CD4-positive, alpha-beta T cell treated with Interleukin-1 beta for 1 hour (primary cell): ENCODE measurements at regions not wholly inside any gene's neighbourhood (a gene's known extent, or its start where the extent isn't known, plus 50 kb on each side); places are given as distances from the start of the nearest gene placed in this dataset.

Experiments
- DNase-seq, 2 donors: peaks; one replicate each; pipeline ENCODE4 v3.0.0-alpha.2; 2020 to 2022

DNA sequence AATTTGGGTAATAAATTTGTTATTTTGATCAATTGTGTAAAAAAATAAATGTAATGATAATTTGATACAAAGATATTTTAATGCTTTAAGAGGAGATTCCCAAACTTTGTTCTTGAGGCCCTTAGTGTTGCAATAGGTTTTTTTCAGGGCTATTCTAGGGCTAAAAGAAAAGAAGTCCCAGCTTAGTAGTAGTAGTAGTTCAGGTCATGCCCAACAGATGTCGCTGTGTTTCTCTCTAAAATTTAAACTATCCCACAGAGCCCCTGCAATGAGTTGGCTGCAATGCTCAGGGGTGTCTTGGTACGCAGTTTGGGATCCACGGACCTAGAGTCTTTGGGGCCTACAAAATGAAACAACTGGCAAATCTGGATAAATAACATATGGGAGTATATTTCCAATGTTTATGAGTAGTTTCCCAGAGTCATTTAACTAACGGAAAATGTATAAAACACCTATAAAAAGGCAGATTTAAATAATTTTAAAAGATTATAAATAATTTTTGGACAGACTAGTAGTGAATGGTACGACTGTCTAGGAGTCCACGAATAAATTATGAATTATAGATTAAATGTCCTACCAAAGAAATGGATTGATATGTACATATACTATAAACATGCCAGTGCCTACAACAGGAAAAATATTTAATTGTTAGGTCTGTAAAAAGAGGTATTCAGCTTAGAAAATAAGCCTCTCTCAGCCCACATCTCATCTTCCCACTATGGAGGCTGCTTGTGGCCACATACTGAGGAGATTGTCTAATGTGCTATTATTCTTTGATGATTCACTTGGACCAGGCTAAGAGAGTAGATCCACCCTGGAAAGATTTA, 228.5 kb upstream of the PMFBP1 start:
- DNase-seq, result peak; percentile 5 to 29

DNA sequence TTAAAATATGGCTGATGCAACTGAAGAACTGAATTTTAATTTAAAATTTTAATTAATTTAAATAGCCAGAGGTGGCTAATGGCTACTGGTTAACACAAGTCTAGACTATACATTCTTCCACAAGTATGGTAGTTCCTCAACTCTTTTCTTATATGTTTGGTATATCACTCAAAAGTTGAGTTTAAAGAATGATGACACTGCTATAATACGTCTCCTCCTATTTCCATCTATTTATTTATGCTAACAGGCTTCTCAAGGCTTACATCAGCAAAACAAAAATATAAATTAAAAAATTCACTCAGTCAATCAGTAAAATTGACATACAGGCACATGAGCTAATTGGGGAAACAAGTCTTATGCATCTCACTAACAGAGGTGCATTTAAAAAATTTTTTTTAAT, 227.9 kb upstream of the PMFBP1 start:
- DNase-seq, result no peak

DNA sequence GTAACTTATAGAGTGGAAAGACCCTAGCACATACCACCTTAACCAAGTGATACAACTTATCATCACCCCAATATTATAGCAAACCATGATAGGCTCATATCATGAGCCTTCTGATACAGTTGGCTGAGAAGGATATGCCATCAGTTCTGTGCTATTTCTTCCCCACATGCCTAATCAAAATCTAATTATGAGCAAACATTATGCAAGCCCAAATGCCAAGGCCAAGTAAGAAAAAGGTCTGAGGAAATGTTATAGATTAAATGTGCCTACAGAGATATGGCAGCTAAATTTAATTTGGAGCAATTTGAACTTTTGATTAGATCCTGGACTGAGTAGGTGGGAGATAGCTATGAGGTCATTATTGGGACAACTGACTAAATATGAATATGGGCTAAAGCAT, 225.9 kb upstream of the PMFBP1 start:
- no peak for DNase-seq

DNA sequence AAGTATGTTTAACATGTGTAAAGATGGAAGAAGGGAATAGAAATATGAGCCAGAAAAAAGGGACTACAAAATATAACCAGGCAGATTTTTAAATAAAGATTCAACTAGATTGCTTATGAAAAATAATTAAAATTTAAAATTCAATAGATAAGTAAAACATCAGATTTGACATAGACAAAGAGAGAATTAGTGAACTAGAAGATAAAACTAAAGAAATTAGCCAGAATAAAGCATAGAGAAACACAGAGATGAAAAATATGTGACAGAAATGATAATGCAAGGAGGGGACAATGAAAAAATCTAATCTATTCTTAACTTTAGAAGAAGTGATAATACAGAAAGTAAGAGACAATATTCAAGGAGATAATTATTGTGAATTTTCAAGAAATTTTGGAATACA, 222.6 kb upstream of the PMFBP1 start:
- no peak for DNase-seq

DNA sequence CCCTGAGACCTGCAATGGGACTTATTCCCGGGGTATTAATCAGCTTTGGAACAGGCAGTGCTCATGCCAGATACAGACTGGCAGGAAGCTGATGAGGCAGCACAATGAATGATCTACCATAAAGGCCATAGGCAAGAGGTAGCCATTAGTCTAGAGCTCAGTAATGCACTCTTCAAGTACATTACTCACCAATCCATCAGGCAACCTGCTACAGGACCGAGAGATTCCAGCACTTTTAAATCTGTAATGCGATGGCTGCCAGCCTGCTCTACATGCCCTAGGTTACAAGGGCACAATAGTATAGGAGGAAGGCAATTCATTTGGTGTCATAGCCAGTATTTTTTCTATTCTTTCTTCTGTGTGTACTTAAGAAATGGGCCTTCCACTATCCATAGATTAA, 217.8 kb upstream of the PMFBP1 start:
- DNase-seq, result no peak

DNA sequence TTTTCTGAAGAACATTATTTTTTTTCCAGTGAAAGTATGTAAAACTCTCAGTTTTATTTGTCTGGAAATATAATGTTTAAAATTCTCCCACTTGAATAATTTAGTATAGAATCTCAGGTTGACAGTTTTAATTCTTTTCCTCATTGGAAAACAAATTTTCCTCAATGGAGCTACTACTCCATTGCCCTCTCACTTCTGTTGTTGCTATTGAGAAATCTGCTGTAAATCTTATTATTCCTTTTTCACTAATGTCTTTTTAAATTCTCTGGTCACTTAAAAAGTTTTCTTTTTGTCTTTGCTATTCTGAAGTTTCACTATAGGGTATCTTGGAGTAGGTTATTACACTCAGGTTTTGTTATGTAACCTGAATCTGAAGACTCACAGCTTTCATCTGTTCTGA, 216.1 kb upstream of the PMFBP1 start:
- no peak for DNase-seq

DNA sequence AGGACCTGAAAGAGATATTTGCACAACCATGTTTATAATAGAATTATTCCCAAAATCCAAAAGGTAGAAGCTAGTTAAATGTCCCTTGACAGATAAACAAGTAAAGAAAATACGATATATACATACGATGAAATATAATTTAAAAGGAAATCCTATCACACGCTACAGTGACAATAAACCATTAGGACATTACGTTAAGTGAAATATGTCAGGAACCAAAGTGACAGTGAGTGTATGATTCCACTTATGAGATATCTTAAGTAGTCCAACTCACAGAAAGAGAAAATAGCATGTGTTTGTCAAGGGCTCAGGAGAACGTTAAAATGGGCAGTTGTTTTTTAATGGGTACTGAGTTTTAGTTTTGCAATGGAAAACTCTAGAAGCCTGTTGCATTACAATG, 212.7 kb upstream of the PMFBP1 start:
- no peak for DNase-seq

DNA sequence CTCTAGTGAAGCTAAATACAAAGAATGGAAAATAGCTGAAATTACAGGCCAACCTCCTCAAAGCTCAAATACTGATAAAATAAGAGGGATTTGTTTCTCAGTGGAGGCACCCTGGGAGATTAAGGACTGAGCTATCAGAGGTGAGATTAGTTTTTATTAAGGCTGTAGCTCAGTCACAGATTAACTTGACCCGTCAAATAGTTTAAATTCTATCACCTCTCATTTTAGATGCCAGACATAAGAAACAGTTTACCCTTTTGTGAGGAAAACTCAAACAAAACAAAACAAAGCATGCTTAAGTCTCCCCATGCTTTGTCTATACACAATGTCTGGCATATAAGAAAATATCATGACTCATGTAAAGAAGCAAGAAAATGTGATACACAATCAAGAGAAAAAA, 208.3 kb upstream of the PMFBP1 start:
- DNase-seq, result no peak

DNA sequence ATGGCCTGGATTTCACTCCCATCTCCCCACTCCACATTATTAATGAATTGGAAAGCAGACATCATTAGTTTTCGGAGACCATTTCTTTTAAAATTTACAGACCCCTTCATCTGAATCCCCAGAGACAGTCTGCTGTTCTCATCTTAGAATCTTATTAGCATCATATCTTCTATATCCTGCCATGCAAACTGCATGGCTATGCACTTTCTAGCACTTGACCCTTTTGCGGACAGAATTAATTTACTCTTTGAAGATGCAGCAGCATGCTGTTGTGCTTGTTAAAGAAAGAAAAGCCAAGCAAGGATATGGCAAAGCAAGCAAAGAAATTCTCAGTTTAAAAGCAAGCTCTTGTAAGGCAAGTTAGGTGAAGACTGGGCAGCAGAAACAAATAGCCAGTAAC, 201.2 kb upstream of the PMFBP1 start:
- DNase-seq, result no peak

DNA sequence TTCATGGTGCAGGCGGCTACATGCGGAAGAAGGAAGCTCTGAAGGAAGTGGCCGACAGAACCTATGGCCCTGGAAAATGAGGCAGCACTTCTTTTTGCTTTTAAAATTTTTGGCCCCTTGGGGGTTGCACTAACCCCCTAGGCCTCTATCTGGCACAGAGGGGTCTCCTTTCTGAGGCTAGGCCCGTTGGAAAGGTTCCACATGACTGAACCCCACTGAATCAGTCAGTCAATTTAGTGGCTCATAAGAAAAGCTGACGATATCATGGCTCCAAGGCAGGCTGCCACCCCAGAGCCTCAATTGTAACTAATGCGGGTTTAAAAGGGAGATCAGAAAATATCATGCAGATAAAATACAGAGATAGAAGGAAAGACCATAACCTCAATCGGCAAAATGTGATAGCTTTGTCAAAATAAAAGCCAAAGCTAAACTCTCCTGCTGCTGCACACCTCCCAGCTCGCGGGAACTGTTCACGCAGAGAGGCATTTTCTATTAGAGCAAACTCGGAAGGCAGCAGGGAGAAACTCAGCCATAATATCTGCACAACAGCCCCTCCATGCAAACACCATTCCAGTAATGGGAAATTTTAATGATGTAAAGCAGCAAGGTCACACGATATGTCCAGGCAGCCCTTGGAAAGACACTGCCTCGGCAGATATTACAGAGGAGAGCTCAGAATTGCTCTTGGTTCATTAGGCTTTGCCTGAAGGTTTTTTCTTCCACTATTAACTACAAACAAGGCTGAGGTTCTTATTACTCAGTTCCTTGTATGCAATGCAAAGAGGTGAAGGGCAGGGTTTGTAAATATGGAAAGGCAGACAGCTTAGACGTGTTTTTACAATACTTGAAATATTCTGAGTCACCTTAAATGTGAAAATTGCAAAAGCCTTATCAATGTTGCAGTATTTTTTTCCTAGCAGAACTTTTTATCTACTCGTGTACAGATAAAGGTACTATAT, 200.4 kb upstream of the PMFBP1 start:
- no peak for DNase-seq

DNA sequence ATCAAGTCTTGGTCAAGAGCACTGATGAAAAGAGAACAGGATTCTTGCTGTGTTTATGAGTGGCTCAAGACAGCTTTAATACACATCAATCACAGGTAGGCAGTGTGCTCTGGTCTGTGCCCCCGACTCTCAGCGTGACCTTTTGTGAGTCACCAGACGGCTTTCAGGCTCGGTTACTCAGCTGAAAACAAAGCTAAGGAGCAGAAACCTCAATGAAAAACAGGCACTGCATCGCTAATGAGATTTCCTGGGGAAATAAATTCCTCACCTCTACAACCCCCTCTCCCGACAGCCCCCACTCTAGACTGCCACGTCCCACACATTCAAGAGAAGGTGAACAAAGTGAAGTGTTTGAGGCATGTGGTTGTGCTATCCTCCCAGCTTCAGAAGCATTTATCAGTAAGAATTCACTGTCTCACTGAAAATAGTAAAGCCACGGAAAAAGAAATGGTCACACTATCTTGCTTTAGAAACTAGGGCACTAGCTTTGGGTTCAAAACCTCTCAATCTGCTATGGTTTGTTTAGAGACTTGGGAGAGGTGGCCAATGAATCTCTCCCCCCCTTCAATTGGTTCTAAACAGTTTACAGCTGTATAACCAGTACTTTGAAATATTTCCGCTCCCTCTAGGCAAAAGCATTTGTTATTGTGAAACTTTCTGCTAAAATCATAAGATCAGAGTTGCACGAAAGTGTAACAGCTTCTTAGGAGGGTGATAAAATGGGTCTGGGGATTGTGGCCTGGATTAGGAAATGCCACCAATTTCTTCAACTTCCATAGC, 199.5 kb upstream of the PMFBP1 start:
- no peak for DNase-seq

DNA sequence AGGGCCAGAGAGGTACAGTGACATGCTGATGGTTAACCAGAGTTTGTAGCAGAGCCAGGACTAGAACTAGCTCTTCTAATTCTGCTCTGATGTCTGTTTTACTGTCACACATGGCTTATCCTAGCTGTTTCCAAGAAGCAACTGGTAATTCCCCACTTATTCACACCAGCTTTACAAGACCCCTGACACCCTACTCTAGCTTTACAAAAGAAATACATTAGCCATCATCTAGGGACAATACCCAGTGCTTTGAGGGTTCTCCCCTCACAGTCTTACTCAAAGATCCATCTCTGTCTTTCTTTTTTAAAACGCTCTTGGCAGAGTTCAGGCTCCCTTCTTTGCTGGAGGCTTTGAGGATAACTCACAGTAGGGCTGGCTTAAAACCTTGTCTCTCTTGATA, 197.3 kb upstream of the PMFBP1 start:
- no peak for DNase-seq

DNA sequence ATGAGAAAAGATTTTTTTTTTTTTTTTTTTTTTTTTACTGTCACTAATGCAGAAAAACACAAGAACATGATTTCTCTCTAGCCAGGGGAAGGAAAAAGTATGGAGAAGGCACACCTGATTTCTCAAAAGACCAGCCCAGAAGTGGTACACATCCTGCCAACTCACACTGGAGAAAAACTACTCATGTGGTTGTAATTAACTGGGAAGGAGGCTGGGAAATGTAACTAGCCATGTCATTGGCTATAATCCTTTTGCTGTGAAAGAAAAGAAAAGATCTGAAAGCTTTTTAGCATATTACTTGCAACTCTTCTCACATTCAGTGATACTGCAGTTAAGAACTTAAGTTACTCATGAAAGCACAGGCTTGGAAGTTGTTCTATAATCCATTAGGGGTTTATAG, 195.9 kb upstream of the PMFBP1 start:
- no peak for DNase-seq

DNA sequence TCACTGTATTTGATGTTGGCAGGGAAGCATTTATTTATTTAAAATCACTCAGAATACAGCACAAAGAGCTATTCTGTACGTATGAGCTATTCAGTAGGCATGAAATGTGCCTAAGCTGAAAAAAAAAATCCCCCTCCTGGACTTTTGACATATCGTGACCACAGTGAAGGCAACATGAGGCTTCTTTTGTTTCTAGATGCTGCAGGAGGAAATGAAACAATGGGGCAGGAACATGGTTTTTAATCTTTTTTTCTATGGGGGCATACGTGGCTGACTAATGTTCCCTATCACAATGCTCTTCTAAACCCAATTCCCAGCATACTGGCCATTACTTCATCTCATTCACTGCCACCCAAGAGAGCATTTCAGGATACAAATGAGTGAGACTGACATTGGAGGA, 191.0 kb upstream of the PMFBP1 start:
- no peak for DNase-seq

DNA sequence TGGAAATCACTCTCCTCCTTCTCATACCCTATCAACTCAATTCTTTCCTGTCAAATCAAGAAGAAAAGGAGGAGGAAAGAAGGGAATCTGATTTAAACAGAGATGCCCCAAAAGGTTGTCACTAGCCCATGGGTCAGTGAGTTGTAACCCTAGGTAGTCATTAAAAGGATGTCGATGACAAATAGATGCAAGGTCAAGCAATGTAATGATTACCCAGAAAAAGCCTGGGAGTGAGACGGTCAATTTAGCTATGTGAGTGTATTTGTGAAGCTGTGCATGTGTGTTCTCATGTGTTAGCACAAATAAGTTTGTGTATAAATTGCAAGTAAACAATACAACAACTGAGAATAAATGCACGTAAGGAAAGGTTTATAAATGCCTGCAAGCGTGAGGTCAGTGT, 190.5 kb upstream of the PMFBP1 start:
- DNase-seq, result no peak

DNA sequence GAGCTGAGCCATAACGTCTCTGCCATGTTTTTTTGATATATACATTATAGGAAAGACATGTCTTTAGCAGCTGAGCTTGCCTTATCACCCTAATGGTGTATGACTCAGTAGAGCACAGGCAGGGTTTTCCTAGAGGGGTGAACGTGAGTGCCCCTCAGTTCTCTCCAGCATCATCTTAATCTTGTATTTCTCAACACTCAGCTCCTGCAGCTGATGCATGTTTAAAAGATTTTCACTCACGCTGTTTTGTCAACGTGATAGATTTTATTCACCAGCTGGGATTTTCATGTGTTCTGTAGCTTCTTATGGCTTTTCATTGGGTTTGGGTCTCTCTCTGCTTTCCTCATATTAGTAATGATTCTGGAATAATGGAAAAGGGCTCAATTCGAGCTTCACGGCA, 186.0 kb upstream of the PMFBP1 start:
- no peak for DNase-seq

DNA sequence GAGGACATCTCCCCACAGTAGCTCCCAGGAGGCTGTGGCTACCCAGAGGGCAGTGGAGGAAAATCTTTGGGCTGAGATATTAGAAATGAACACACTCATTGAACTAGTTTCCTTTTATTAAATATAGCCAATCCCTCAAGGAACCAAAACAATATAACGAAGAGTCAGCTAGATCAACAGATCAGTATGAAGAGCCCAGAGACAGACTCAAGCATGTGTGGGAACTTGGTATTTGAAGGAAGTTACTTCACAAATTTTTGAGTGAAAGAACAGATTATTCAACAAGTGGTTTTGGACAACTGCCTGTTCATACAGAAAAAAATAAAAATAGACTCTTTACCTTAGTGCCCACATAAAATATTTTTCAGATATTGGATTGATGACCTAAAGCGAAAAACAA, 183.6 kb upstream of the PMFBP1 start:
- no peak for DNase-seq

DNA sequence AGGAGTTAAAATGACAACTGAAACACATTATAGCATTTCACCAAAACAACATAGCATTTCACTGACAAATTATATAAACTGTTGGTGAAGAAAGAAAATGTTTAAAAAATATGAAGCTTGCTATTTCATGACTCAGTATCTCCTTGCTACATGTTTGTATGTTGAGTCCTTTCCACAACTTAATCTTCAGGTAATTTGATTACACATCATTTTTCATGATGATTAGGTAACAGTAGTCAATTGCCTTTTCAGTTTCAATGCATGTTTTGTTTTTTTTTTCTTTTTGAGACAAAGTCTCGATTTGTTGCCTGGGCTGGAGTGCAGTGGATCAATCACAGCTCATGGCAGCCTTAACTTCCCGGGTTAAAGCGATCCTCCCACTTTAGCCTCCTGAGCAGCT, 177.8 kb upstream of the PMFBP1 start:
- no peak for DNase-seq

DNA sequence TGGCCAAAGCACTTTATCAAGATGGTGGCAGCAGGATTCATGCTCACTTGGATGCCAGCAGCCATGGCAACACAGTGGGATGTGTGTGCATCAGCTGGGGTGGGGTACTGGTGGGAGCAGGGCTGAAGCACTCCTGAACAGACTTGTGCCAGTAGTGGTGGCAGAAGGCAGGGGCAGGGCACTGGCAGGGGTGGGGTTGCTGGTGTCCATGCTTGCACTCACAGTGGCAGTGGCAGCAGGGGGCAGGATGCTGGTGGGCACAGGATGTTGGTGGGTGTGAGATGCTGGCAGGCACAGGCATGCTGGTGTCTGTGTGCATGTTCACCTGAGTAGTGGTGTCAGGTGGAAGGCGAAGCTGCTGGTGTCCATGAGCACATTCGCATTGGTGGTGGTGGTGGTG, 161.0 kb upstream of the PMFBP1 start:
- DNase-seq, result no peak

DNA sequence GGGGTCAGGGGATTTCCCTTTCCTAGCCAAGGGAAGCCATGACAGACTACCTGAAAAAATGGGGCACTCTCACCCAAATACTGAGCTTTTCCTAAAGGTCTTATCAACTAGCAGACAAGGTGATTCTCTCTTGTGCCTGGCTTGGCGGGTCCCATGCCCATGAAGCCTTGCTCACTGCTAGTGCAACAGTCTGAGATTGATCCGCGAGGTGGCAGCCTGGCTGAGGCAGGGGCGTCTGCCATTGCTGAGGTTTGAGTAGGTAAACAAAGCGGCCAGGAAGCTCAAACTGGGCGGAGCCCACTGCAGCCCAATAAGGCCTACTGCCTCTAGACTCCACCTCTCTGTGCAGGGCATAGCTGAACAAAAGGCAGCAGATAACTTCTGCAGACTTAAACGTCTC, 152.6 kb upstream of the PMFBP1 start:
- DNase-seq, result no peak

DNA sequence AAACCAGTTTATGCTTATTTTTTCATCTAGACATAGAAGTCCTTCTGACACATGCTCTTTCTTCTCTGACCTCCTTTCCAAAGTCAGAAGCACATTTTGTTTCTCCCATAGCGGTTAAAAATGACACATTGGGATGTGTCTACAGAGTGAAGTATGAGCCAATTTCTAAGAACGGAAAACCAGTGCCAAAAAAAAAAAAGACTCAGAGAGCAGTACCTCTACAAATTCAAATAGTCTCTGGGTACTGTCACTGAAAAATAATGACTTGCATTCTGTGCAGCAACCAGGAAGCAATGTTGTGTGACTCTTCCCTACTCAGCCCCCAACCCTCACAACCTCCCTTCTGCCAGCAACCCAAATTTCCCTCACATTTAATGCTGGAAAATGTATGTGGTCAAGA, 145.5 kb upstream of the PMFBP1 start:
- no peak for DNase-seq

DNA sequence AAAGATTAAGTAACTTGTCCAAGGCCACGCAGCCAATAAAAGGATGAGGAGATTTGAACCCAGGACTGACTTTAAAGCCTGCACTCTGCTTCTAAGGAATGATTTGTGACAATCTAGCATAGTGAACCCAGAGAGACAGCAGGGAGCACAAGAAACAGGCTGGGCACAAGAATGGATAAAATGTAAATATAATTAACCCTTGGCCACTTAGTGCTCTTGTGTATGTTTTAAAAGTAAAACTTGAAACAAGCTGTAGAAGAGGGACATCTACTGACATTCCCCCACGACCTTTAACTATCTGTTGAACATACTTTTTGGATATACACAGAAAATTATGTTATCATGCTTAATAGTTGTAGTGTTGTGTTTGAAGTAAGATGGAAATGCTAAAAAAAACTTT, 141.9 kb upstream of the PMFBP1 start:
- DNase-seq, result no peak

DNA sequence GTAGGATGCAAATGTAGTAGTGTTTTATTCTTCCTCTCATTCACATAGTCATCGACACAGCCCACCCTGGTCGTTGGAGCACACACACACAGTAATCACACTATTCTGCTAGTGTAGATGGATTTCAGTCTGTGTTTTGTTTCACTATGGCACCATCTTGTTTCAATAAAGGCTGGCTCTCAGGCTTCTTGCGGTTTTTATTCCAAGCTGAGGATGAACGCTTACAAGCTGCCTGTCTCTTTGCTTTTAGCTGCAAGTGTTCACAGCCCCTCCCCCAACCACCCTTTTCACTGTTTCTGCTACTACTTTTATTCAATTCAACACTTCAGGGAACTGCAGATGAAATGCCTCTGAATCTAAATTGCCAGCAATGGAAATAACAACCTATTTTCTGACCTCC, 140.9 kb upstream of the PMFBP1 start:
- no peak for DNase-seq
